Smooth muscle cell (in vitro differentiated cells): ENCODE measurements at regions not wholly inside any gene's neighbourhood (a gene's known extent, or its start where the extent isn't known, plus 50 kb on each side); places are given as distances from the start of the nearest gene placed in this dataset.

Experiments used
- DNase-seq: peaks from one replicate; lab custom pipeline; 2025; ENCODE audit not compliant: unreplicated experiment; lab: John Stamatoyannopoulos, UW
- H2AFZ ChIP-seq: fragments of 200-600 bp; sonication (generic); 2 replicates; pipeline ENCODE4 v1.6.0; 2016; ENCODE audit warnings: antibody characterized with exemption, low read depth, mild to moderate bottlenecking
- H3F3A ChIP-seq: fragments of 200-600 bp; sonication (generic); 2 replicates; pipeline ENCODE4 v1.6.0; 2017; ENCODE audit warnings: antibody characterized with exemption, low read depth
- H3K27ac ChIP-seq: fragments of 200-600 bp; sonication (generic); 2 replicates; pipeline ENCODE4 v1.5.1; 2016; ENCODE audit warnings: low read depth, mild to moderate bottlenecking
- H3K27me3 ChIP-seq: fragments of 200-600 bp; sonication (generic); 2 replicates; pipeline ENCODE4 v1.6.1; 2016; ENCODE audit warnings: low read depth, mild to moderate bottlenecking
- H3K36me3 ChIP-seq: fragments of 200-600 bp; sonication (generic); 2 replicates; pipeline ENCODE4 v1.5.1; 2016; ENCODE audit warnings: low read depth
- H3K4me1 ChIP-seq: fragments of 200-600 bp; sonication (generic); 2 replicates; pipeline ENCODE4 v1.5.1; 2016; ENCODE audit warnings: low read depth
- H3K4me2 ChIP-seq: fragments of 200-600 bp; sonication (generic); 2 replicates; pipeline ENCODE4 v1.6.0; 2016; ENCODE audit warnings: mild to moderate bottlenecking
- H3K4me3 ChIP-seq: fragments of 200-600 bp; sonication (generic); 2 replicates; pipeline ENCODE4 v1.5.1; 2016; ENCODE audit warnings: mild to moderate bottlenecking
- H3K79me2 ChIP-seq: fragments of 200-600 bp; sonication (generic); 2 replicates; pipeline ENCODE4 v1.6.0; 2016; ENCODE audit warnings: low read depth, mild to moderate bottlenecking
- H3K9ac ChIP-seq: fragments of 200-600 bp; sonication (generic); 2 replicates; pipeline ENCODE4 v1.6.0; 2016; ENCODE audit warnings: low read depth
- H3K9me3 ChIP-seq: fragments of 200-600 bp; sonication (generic); replicated peaks from 2 replicates; pipeline ENCODE4 v1.5.1; 2016; ENCODE audit warnings: low read depth
- H4K20me1 ChIP-seq: fragments of 200-600 bp; sonication (generic); 2 replicates; pipeline ENCODE4 v1.6.0; 2016; ENCODE audit warnings: low read depth
- CTCF ChIP-seq: fragments of 200-600 bp; sonication (generic); IDR thresholded peaks from 2 replicates; pipeline ENCODE4 v1.5.1; 2017; ENCODE audit warnings: borderline replicate concordance, mild to moderate bottlenecking, antibody characterized with exemption; ENCODE audit not compliant: insufficient read depth, poor library complexity, severe bottlenecking
- WGBS: methylation state at CpG from one replicate; pipeline ENCODE4 v1.1.7; 2016; ENCODE audit warnings: low lambda C conversion rate; 5-methylcytosine and 5-hydroxymethylcytosine counted together

GRCh38 chr4:14621731-14622463 is 380.4 kb upstream of the CPEB2 start:
- peaks cover 3% of the 10 kb centered on the region for H3K4me1 ChIP-seq
- WGBS: 79% methylated on average over 7 of the region's 7 CpGs
- no peak overlapping the region for H3K4me2 ChIP-seq
- H3K9ac ChIP-seq: no peak overlapping the region
- no peaks in the 10 kb centered on the region for H3F3A ChIP-seq
- no peak for TF ChIP-seq CTCF
- H3K79me2 ChIP-seq: no peaks in the 10 kb centered on the region
- H4K20me1 ChIP-seq: no peaks in the 10 kb centered on the region
- no peaks in the 10 kb centered on the region for H3K27me3 ChIP-seq
- no peak for DNase-seq
- H2AFZ ChIP-seq: no peak overlapping the region
- H3K4me3 ChIP-seq: no peak overlapping the region
- no peaks in the 10 kb centered on the region for H3K9me3 ChIP-seq
- no peaks in the 10 kb centered on the region for H3K36me3 ChIP-seq
- no peak overlapping the region for H3K27ac ChIP-seq

GRCh38 chr4:14627038-14627437 is 375.2 kb upstream of the CPEB2 start:
- no peak for DNase-seq
- Histone ChIP-seq H3F3A (no peaks in the 10 kb centered on the region), H3K79me2 (no peaks in the 10 kb centered on the region), H3K4me3 (no peak overlapping the region), H3K27ac (no peak overlapping the region), H4K20me1 (no peaks in the 10 kb centered on the region), H3K27me3 (no peaks in the 10 kb centered on the region), H3K4me1 (no peaks in the 10 kb centered on the region), H3K9ac (no peak overlapping the region), H3K4me2 (no peak overlapping the region), H2AFZ (no peak overlapping the region), H3K9me3 (no peaks in the 10 kb centered on the region), H3K36me3 (no peaks in the 10 kb centered on the region)
- WGBS: 89% methylated on average over 5 of the region's 5 CpGs
- TF ChIP-seq CTCF: no peak

GRCh38 chr4:14631806-14632440 is 370.4 kb upstream of the CPEB2 start:
- H3K36me3 ChIP-seq: no peaks in the 10 kb centered on the region
- DNase-seq: no peak
- H3K27me3 ChIP-seq: no peaks in the 10 kb centered on the region
- no peak overlapping the region for H3K27ac ChIP-seq
- no peaks in the 10 kb centered on the region for H4K20me1 ChIP-seq
- H3K79me2 ChIP-seq: no peaks in the 10 kb centered on the region
- no peaks in the 10 kb centered on the region for H3K9me3 ChIP-seq
- TF ChIP-seq CTCF: no peak
- no peak overlapping the region for H2AFZ ChIP-seq
- H3F3A ChIP-seq: no peaks in the 10 kb centered on the region
- no peak overlapping the region for H3K9ac ChIP-seq
- no peak overlapping the region for H3K4me2 ChIP-seq
- no peaks in the 10 kb centered on the region for H3K4me1 ChIP-seq
- H3K4me3 ChIP-seq: no peak overlapping the region

GRCh38 chr4:14636563-14636962 is 365.7 kb upstream of the CPEB2 start:
- Histone ChIP-seq H4K20me1 (no peaks in the 10 kb centered on the region), H3K9me3 (no peaks in the 10 kb centered on the region), H3K27ac (no peak overlapping the region), H3K27me3 (peaks cover 7% of the 10 kb centered on the region), H3K36me3 (no peaks in the 10 kb centered on the region), H3K9ac (no peak overlapping the region), H3F3A (no peaks in the 10 kb centered on the region), H2AFZ (no peak overlapping the region), H3K4me3 (no peak overlapping the region), H3K4me2 (no peak overlapping the region), H3K4me1 (no peaks in the 10 kb centered on the region), H3K79me2 (no peaks in the 10 kb centered on the region)
- no peak for DNase-seq
- no peak for TF ChIP-seq CTCF
